GM18520 (cell line): ENCODE measurements at regions not wholly inside any gene's neighbourhood (a gene's known extent, or its start where the extent isn't known, plus 50 kb on each side); places are given as distances from the start of the nearest gene placed in this dataset.
"Not testable (repeated sequence)": the region's sequence is repeated elsewhere in the genome, so short reads cannot be mapped to it uniquely, and the experiment has no call there.

ENCODE experiments used
- ATAC-seq: cut with Tn5 transposase; IDR thresholded peaks from one replicate; pipeline ENCODE4 v1.9.1; 2021; ENCODE audit not compliant: unreplicated experiment

- ATAC-seq, result no peak
These were observed 59.7 kb downstream of the NAA11 start for GRCh38 chr4:79266136-79266535.

- no peak for ATAC-seq
These were observed 66.6 kb downstream of the NAA11 start for GRCh38 chr4:79259242-79259641.

GRCh38 chr4:79258614-79259176 is 67.2 kb downstream of the NAA11 start:
- ATAC-seq, result no peak

DNA sequence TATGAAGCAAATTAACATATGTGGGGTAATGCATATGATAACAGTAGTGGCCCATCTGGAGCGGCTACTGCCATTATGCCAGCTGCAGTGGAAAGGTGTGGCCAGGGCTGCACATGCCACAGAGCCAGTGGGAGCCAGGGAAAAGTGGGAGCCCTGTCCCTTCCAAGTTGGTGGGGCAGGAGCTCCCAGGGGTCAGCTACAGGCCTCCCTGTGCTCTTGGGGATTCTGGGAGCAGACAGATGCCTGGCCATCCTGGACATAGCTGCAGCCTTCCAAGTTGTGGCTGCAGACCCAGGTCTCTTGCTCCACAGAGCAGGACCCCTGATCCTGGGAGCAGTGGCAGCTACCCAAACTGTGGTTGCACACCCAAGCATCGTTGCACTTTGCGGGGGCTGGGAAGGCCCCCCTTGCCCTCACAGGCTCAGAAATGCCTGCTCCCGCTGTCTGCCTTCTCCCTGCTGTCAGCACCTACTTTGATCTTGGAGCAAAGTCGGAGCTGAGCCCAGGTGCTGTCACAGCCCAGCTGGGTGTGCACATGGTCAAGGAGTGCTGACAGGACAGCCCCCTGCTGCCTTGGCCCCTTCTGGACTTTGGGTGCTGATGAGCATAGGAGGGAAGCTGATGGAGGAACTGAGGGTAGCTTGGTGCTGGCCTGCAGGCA is 67.8 kb downstream of the NAA11 start:
- no peak for ATAC-seq

DNA sequence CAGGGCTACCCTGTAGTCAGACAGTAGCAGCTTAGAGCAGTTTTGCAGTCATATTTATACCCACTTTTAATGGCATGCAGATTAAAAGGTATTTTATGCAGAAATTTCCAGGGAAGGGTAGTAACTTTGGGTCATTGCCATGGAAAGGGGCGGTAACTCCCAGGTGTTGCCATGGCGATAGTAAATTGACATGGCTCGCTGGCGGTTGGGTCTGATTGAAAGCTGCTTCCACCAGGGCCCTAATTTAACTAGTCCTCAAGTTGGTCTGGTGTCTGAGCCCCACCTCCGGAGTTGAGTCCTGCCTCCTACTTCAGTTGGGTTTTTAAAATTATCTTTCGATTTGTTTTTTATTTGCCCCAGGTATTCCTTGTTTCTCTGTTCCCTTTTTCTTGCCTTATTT is 70.1 kb downstream of the NAA11 start:
- ATAC-seq, result no peak

GRCh38 chr4:79253924-79254323 is 71.9 kb downstream of the NAA11 start:
- no peak for ATAC-seq

GRCh38 chr4:79253168-79253567 is 72.7 kb downstream of the NAA11 start:
- ATAC-seq, result no peak

GRCh38 chr4:79250887-79251286 is 75.0 kb downstream of the NAA11 start:
- ATAC-seq, result peak; percentile 47

DNA sequence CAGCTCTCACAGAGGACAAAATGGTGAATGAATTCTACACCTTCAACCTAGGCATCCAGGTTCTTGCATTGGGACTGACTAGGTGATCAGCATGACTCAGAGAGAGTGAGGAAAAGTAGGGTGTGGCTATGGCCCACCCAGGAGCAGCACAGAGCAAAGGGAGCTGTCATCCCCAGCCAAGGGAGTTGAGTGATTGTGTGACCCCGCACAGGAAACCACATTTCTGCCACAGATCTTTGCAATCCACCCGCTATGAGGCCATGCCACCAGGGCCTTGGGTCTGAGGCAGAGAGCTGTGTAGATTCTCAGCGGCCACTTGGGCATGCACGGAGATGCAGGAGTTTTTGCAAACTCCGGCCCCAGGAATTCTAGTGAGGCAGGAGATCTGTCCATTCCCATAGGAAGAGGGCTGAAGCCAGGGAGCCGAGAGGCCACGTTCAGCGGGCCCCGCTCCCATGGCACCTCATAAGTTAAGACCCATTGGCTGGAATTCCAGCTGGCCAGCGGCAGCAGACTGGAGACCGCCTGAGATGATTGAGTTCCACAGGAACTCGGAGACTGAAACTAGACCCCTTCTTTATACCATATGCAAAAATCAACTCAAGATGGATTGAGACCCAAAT is 75.9 kb downstream of the NAA11 start:
- no peak for ATAC-seq

GRCh38 chr4:79248610-79249009 is 77.3 kb downstream of the NAA11 start:
- ATAC-seq, result no peak

GRCh38 chr4:79247695-79248394 is 78.0 kb downstream of the NAA11 start:
- no peak for ATAC-seq

DNA sequence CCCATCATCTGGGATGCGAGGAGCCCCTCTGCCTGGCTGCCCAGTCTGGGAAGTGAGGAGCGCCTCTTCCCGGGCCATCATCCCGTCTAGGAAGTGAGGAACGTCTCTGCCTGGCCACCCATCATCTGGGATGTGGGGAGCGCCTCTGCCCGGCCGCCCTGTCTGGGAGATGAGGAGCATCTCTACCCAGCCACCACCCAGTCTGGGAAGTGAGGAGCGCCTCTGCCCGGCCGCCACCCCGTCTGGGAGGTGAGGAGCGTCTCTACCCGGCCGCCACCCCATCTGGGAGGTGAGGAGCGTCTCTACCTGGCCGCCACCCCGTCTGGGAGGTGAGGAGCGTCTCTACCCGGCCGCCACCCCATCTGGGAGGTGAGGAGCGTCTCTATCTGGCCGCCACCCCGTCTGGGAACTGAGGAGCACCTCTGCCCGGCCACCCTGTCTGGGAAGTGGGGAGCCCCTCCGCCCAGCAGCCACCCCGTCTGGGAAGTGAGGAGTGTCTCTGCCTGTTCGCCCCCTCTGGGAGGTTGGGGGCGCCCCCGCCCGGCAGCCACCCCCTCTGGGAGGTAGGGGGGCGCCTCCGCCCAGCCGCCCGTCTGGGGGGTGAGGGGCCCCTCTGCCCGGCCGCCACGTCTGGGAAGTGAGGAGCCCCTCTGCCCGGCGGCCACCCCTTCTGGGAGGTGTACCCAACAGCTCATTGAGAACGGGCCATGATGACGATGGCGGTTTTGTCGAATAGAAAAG is 80.5 kb downstream of the NAA11 start:
- not testable (repeated sequence) for ATAC-seq

DNA sequence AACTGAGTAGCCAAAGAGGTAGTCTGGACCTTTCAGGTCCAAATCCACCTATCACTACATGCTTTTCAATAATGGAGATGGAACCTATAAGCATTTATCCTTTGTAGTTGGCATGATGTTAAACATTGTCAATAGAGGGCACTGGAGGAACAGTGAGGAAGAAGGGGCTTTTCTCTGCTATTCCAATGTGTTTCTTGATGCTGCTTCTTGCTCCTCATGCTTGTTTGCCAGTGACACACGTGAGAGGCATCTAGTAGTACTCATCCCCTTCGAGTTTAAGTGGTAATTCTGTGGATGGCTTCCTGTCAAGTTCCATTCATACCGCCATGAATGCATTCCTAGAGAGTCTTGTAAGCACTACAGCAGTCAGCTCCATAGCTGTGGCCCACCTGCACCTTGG is 84.0 kb downstream of the NAA11 start:
- no peak for ATAC-seq

- ATAC-seq, result no peak
These were observed 88.0 kb downstream of the NAA11 start for GRCh38 chr4:79237851-79238250.

DNA sequence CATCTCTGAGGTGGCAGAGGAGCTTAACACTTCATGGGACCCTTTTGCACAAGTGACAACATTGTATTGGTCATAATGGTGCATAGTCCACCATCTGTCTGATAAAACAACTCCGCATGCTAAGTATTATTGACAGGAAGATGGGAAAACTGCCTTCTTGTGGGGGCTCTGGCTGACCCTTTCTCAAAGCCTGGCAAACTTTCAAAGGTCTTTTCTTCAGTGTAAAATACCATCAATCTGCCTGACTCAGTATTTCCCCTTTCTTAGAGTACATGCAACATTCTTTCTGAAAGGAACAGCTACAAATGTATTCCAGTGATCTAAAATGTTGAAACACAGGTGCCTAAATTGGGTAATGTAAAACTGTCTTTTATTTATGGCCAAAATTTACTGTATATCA is 89.1 kb downstream of the NAA11 start:
- no peak for ATAC-seq

- no peak for ATAC-seq
These were observed 90.8 kb downstream of the NAA11 start for GRCh38 chr4:79235095-79235494.

- ATAC-seq, result no peak
These were observed 92.0 kb downstream of the NAA11 start for GRCh38 chr4:79233820-79234219.

DNA sequence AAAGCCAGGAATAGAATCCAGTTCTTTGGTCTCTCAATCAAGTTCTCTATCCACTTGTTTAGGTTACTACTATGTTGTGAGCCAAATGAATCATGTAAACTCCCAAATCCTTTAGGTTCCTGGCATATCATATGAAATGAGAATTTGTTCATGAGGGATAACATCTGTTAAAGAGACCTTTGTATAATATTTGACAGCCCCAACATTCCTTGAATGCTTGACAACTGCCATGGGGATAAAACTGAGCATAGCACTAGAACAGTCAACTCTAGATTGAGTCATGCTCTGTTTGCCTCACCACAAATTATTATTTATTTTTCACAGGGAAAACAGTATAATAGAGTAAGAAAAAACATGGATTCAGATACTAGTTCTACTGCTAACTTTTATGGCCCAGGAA is 93.3 kb downstream of the NAA11 start:
- no peak for ATAC-seq

- ATAC-seq, result no peak
These were observed 98.0 kb downstream of the NAA11 start for GRCh38 chr4:79227860-79228259.

- no peak for ATAC-seq
These were observed 100.5 kb downstream of the NAA11 start for GRCh38 chr4:79225360-79225759.

GRCh38 chr4:79224777-79225104 is 101.1 kb downstream of the NAA11 start:
- ATAC-seq, result no peak
